Mesenchymal stem cell (in vitro differentiated cells and primary cell): ENCODE measurements at regions not wholly inside any gene's neighbourhood (a gene's known extent, or its start where the extent isn't known, plus 50 kb on each side); places are given as distances from the start of the nearest gene placed in this dataset.

Experiments used
- DNase-seq: peaks from one replicate; pipeline ENCODE4 v3.0.0-alpha.2; 2013
- H2AFZ ChIP-seq: one replicate; pipeline ENCODE4 v1.6.1; 2013; ENCODE audit warnings: low read depth, mild to moderate bottlenecking, control low read depth, inconsistent platforms, low read length, moderate library complexity
- H2AK5ac ChIP-seq: 2 replicates; pipeline ENCODE4 v1.6.1; 2013; ENCODE audit warnings: low read length, moderate library complexity, mild to moderate bottlenecking, inconsistent platforms; ENCODE audit not compliant: severe bottlenecking
- H2BK120ac ChIP-seq: one replicate; pipeline ENCODE4 v1.6.1; 2013; ENCODE audit warnings: low read depth, mild to moderate bottlenecking, inconsistent platforms, low read length, moderate library complexity
- H2BK12ac ChIP-seq, 2 experiments: one replicate each; pipeline ENCODE4 v1.6.1; 2013; ENCODE audit warnings: inconsistent platforms in 2 of 2, low read length in 2 of 2, mild to moderate bottlenecking in 2 of 2, moderate library complexity in 2 of 2, control low read depth in 1 of 2
- H2BK15ac ChIP-seq: one replicate; pipeline ENCODE4 v1.6.1; 2013; ENCODE audit warnings: mild to moderate bottlenecking, low read depth, inconsistent platforms; ENCODE audit not compliant: poor library complexity, severe bottlenecking
- H2BK5ac ChIP-seq: 2 replicates; pipeline ENCODE4 v1.6.1; 2013; ENCODE audit warnings: low read depth, mild to moderate bottlenecking, low read length, control low read depth, inconsistent platforms; ENCODE audit not compliant: poor library complexity, severe bottlenecking
- H3K14ac ChIP-seq, 2 experiments: one replicate each; pipeline ENCODE4 v1.6.1; 2013; ENCODE audit warnings: inconsistent platforms in 2 of 2, low read length in 2 of 2, control low read depth in 1 of 2, mild to moderate bottlenecking in 1 of 2, moderate library complexity in 1 of 2
- H3K18ac ChIP-seq, 2 experiments: one replicate each; pipeline ENCODE4 v1.6.1; 2013; ENCODE audit warnings: inconsistent platforms in 2 of 2, low read length in 2 of 2, control low read depth in 1 of 2, low read depth in 1 of 2, mild to moderate bottlenecking in 1 of 2
- H3K23ac ChIP-seq, 2 experiments: one replicate each; pipeline ENCODE4 v1.6.1; 2013; ENCODE audit warnings: inconsistent platforms in 2 of 2, low read length in 2 of 2, mild to moderate bottlenecking in 2 of 2, moderate library complexity in 2 of 2, control low read depth in 1 of 2
- H3K27ac ChIP-seq: 2 replicates; pipeline ENCODE4 v1.5.1; 2013; ENCODE audit warnings: mild to moderate bottlenecking, moderate library complexity, low read length, control low read depth, inconsistent platforms; ENCODE audit not compliant: poor library complexity, severe bottlenecking
- H3K27me3 ChIP-seq, 2 experiments: 2 replicates each; pipeline versions ENCODE4 v1.6.1 to v1.7.0; 2013; ENCODE audit warnings: low read length in 2 of 2, mild to moderate bottlenecking in 2 of 2, moderate library complexity in 2 of 2, control low read depth in 1 of 2, inconsistent platforms in 1 of 2; ENCODE audit not compliant: control insufficient read depth in 1 of 2, insufficient read depth in 1 of 2
- H3K36me3 ChIP-seq, 2 experiments: 2 replicates each; pipeline versions ENCODE4 v1.6.1 to v1.7.0; 2013; ENCODE audit warnings: low read length in 2 of 2, control low read depth in 1 of 2, inconsistent platforms in 1 of 2, low read depth in 1 of 2, mild to moderate bottlenecking in 1 of 2; ENCODE audit not compliant: insufficient read depth in 2 of 2, control insufficient read depth in 1 of 2
- H3K4ac ChIP-seq, 2 experiments: one replicate each; pipeline ENCODE4 v1.6.1; 2013; ENCODE audit warnings: inconsistent platforms in 2 of 2, low read length in 2 of 2, mild to moderate bottlenecking in 2 of 2, moderate library complexity in 2 of 2, control low read depth in 1 of 2, low read depth in 1 of 2
- H3K4me1 ChIP-seq: 2 replicates; pipeline ENCODE4 v1.6.1; 2013; ENCODE audit warnings: low read depth, low read length, control low read depth; ENCODE audit not compliant: control insufficient read depth, insufficient read depth
- H3K4me2 ChIP-seq: 2 replicates; pipeline ENCODE4 v1.6.1; 2013; ENCODE audit warnings: low read length, mild to moderate bottlenecking, inconsistent platforms; ENCODE audit not compliant: poor library complexity, severe bottlenecking
- H3K4me3 ChIP-seq, 2 experiments: 2 replicates each; pipeline versions ENCODE4 v1.5.1 to v1.7.0; 2013; ENCODE audit warnings: low read length in 2 of 2, mild to moderate bottlenecking in 2 of 2, control low read depth in 1 of 2, low read depth in 1 of 2; ENCODE audit not compliant: insufficient read depth in 1 of 2
- H3K79me1 ChIP-seq: replicated peaks from 2 replicates; pipeline ENCODE4 v1.6.1; 2013; ENCODE audit warnings: mild to moderate bottlenecking, control low read depth, low read length, inconsistent platforms; ENCODE audit not compliant: poor library complexity, severe bottlenecking
- H3K9ac ChIP-seq: 2 replicates; pipeline ENCODE4 v1.7.0; 2013; ENCODE audit warnings: mild to moderate bottlenecking, low read length, moderate library complexity
- H3K9me3 ChIP-seq: 2 replicates; pipeline ENCODE4 v1.7.0; 2013; ENCODE audit warnings: mild to moderate bottlenecking, low read length; ENCODE audit not compliant: control insufficient read depth
- H4K8ac ChIP-seq: one replicate; pipeline ENCODE4 v1.6.1; 2013; ENCODE audit warnings: inconsistent platforms, mild to moderate bottlenecking, low read length, moderate library complexity
- H4K91ac ChIP-seq: one replicate; pipeline ENCODE4 v1.6.1; 2013; ENCODE audit warnings: mild to moderate bottlenecking, low read length, inconsistent platforms
- WGBS: methylation state at CpG from one replicate; pipeline ENCODE4 v1.1.7; 2013; ENCODE audit warnings: mixed read lengths; 5-methylcytosine and 5-hydroxymethylcytosine counted together

DNA sequence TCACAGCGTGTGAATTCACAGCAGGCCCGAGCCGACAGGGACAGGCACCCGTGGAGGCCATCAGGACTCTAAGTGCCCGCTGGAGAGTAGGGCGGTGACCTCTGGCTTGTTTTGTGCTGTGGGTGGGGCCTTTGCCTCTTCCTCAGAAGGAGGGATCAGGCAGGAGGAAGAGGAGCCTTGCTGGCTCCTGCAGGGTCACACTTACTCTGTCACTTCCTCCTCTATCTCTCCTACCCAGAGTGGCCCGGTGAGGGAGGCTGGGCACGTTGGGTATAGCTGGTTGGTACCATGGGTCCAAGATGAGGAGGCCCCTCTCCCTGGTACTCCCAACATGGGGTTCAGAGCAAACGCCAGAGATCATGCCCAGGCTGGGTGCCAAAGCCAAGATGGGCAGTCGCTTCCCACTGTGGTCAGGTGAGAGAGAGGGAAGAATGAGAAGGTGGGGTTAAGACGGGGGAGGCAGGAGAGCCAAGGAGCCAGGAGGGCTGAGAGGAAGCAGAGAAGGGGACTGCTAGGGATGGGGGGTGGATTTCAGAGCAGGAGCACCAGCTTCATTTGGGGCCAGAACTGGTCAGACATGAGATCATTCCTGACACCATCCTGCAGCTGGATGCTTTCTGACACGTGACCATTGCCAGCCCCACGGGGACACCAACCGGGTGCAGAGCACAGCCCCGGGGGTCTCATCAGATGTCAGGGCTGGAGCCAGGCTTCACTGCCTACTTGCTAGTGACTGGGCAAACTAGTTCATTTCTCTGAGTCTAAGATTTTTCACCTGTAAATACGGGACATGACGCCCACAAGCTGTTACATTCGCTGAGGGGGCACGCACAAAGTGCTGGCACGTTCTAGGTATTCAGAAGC, 54.8 kb upstream of the CACUL1 start:
- no peak overlapping the region for H4K8ac ChIP-seq
- H3K9ac ChIP-seq, result no peak overlapping the region
- no peak overlapping the region for H3K4ac ChIP-seq
- no peak overlapping the region for H2AFZ ChIP-seq
- no peak overlapping the region for H3K4me3 ChIP-seq
- H3K9me3 ChIP-seq, result no peaks in the 10 kb centered on the region
- H3K79me1 ChIP-seq, result no peaks in the 10 kb centered on the region
- DNase-seq, result no peak
- no peak overlapping the region for H2BK120ac ChIP-seq
- no peak overlapping the region for H2BK12ac ChIP-seq
- no peak overlapping the region for H3K23ac ChIP-seq
- no peak overlapping the region for H3K18ac ChIP-seq
- H4K91ac ChIP-seq, result no peak overlapping the region
- no peaks in the 10 kb centered on the region for H3K4me1 ChIP-seq
- WGBS, result 86% methylated on average over 18 of the region's 20 CpGs
- H2AK5ac ChIP-seq, result no peak overlapping the region
- H2BK5ac ChIP-seq, result no peak overlapping the region
- no peak overlapping the region for H3K14ac ChIP-seq
- peaks cover 3 to 76% of the 10 kb centered on the region in 2 experiments for H3K27me3 ChIP-seq
- no peak overlapping the region for H2BK15ac ChIP-seq
- no peak overlapping the region for H3K4me2 ChIP-seq
- no peak overlapping the region for H3K27ac ChIP-seq
- H3K36me3 ChIP-seq, result no peaks in the 10 kb centered on the region

DNA sequence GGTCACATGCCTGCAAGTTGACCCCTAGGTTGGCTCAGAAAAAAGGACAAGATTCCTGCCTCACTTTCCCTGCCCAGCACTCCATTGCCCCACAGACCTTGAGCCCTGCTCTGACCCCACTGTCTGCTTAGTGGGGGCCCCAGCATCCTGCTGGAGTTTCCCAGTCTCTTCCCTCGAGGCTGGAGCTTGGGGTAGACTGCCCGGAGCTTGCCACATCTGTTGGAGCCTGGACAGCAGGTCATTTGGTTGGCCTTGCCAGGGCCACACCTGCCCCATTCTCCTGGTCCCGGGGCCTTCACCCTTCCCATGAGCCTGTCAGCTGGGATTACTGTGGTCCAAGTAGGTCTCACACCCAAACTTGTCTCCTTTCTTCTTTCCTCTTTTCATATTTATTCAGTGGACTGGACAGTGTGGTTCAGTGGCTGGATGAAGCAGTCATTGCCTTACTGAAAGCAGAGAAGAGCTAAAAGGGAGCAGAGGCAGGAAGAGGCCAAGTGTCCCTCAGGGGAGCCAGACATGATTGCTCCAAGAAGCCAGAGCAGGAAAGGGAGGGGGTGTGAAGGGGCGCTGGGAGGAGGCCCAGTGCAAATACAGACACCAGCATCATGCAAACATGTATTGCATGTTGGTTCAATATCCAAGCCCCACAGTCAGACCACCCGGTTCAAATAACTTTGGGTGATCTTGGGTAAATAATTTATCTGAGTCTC, 56.2 kb upstream of the CACUL1 start:
- no peak overlapping the region for H3K4me3 ChIP-seq
- H4K8ac ChIP-seq, result no peak overlapping the region
- no peak overlapping the region for H2BK15ac ChIP-seq
- H3K79me1 ChIP-seq, result no peaks in the 10 kb centered on the region
- no peak overlapping the region for H3K4ac ChIP-seq
- H3K4me2 ChIP-seq, result no peak overlapping the region
- H2BK120ac ChIP-seq, result no peak overlapping the region
- H3K27me3 ChIP-seq, result peaks cover 0 to 80% of the 10 kb centered on the region in 2 experiments
- H3K14ac ChIP-seq, result no peak overlapping the region
- 80% methylated on average over 3 of the region's 5 CpGs for WGBS
- H2AFZ ChIP-seq, result no peak overlapping the region
- no peaks in the 10 kb centered on the region for H3K4me1 ChIP-seq
- no peak overlapping the region for H3K23ac ChIP-seq
- no peak overlapping the region for H4K91ac ChIP-seq
- H3K36me3 ChIP-seq, result no peaks in the 10 kb centered on the region
- no peak overlapping the region for H3K27ac ChIP-seq
- H2AK5ac ChIP-seq, result no peak overlapping the region
- H3K18ac ChIP-seq, result no peak overlapping the region
- no peak overlapping the region for H2BK5ac ChIP-seq
- no peak overlapping the region for H3K9ac ChIP-seq
- DNase-seq, result no peak
- no peaks in the 10 kb centered on the region for H3K9me3 ChIP-seq
- H2BK12ac ChIP-seq, result no peak overlapping the region

DNA sequence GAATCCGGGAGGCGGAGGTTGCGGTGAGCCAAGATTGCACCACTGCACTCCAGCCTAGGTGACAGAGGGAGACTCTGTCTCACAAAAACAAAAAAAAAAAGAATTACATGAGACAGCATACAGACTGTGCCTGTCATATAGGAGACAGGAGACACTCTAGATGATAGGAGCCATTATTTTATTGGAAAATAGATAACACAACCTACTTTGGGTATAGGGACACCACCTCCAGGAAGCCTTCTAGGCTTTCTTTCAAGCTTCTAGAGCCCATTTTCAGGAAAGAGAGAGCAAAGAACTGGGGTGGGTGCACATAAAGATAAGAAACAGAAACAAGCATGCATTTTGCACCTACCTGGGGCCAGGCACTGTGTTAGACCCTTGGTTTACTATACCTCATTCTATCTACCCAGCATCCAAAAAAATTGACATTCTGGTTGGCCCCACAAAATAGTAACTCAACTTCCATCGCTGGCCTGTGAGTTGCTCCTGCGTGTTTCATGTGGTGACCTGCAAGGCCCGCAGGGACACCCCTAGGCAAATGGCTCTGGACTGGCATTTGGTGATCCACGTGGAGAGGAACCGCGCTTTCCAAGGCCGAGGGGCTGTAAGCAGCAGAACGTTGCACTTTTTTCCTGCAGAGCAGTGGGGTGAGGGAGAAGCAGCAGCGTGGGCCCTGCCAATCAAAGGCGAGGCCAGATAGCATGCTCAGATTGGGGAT, 57.1 kb upstream of the CACUL1 start:
- H2BK5ac ChIP-seq, result no peak overlapping the region
- H3K27ac ChIP-seq, result no peak overlapping the region
- H3K36me3 ChIP-seq, result no peaks in the 10 kb centered on the region
- H4K8ac ChIP-seq, result no peak overlapping the region
- no peak overlapping the region for H2BK15ac ChIP-seq
- 76% methylated on average over 10 of the region's 13 CpGs for WGBS
- no peak overlapping the region for H3K14ac ChIP-seq
- no peak overlapping the region for H2BK12ac ChIP-seq
- no peak overlapping the region for H3K9ac ChIP-seq
- H3K23ac ChIP-seq, result no peak overlapping the region
- no peaks in the 10 kb centered on the region for H3K79me1 ChIP-seq
- no peak overlapping the region for H3K18ac ChIP-seq
- H3K27me3 ChIP-seq, result peaks cover 0 to 76% of the 10 kb centered on the region in 2 experiments
- H3K4ac ChIP-seq, result no peak overlapping the region
- H3K4me3 ChIP-seq, result no peak overlapping the region
- H2AK5ac ChIP-seq, result no peak overlapping the region
- no peak overlapping the region for H3K4me2 ChIP-seq
- H2BK120ac ChIP-seq, result no peak overlapping the region
- no peaks in the 10 kb centered on the region for H3K4me1 ChIP-seq
- no peaks in the 10 kb centered on the region for H3K9me3 ChIP-seq
- DNase-seq, result no peak
- no peak overlapping the region for H2AFZ ChIP-seq
- no peak overlapping the region for H4K91ac ChIP-seq

DNA sequence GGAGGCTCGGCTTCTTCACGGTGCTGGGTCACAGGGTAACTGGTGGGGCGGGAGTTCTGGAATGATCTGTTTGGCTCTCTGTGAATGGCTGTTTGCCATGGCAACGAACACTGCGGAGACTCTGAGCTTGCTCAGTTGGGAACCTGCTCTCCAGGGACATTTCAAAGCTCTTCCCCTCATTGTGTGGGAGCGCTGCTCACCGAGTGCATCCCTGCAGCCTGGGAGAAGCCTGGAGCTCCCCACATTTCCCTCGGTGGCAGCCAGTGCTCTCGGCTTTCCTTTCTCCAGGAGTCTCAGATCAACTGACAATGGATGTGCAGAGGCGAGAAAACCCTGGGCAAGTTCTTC, 57.6 kb upstream of the CACUL1 start:
- H2BK15ac ChIP-seq, result no peak overlapping the region
- no peak overlapping the region for H3K23ac ChIP-seq
- H3K4me2 ChIP-seq, result no peak overlapping the region
- H3K4me3 ChIP-seq, result no peak overlapping the region
- H3K36me3 ChIP-seq, result no peaks in the 10 kb centered on the region
- H3K14ac ChIP-seq, result no peak overlapping the region
- no peak overlapping the region for H3K18ac ChIP-seq
- H3K4ac ChIP-seq, result no peak overlapping the region
- H3K27ac ChIP-seq, result no peak overlapping the region
- H4K8ac ChIP-seq, result no peak overlapping the region
- H3K9me3 ChIP-seq, result no peaks in the 10 kb centered on the region
- no peak for DNase-seq
- no peak overlapping the region for H2BK12ac ChIP-seq
- H3K27me3 ChIP-seq, result peaks cover 0 to 75% of the 10 kb centered on the region in 2 experiments
- H2BK5ac ChIP-seq, result no peak overlapping the region
- H2AFZ ChIP-seq, result no peak overlapping the region
- WGBS, result 81% methylated on average over 10 of the region's 10 CpGs
- H3K4me1 ChIP-seq, result no peaks in the 10 kb centered on the region
- H2BK120ac ChIP-seq, result no peak overlapping the region
- no peak overlapping the region for H3K9ac ChIP-seq
- H4K91ac ChIP-seq, result no peak overlapping the region
- no peak overlapping the region for H2AK5ac ChIP-seq
- H3K79me1 ChIP-seq, result no peaks in the 10 kb centered on the region
